ENCODE measurements at regions not wholly inside any gene's neighbourhood (a gene's known extent, or its start where the extent isn't known, plus 50 kb on each side); places are given as distances from the start of the nearest gene placed in this dataset.
"Not testable (repeated sequence)": the region's sequence is repeated elsewhere in the genome, so short reads cannot be mapped to it uniquely, and the experiment has no call there.

- DNase-seq (ENCODE audit: low read depth, low spot score): no peak
- TF ChIP-seq CTCF (IDR thresholded peaks at IDR 0.05; ENCODE audit: low read depth, low read length): no peak
- no peak overlapping the region for H3K4me3 ChIP-seq (ENCODE audit: low read depth, low read length)
- in situ Hi-C loops (cut with HindIII; ENCODE audit: low sequenced_read_pairs): no loop called here
Observed at GRCh38 chr1:219092206-219092605, 81.5 kb upstream of the LYPLAL1 start.

GRCh38 chr1:219099307-219099706 is 74.4 kb upstream of the LYPLAL1 start:
- in situ Hi-C loops (cut with HindIII; ENCODE audit: low sequenced_read_pairs): no loop called here
- no peak for DNase-seq (ENCODE audit: low read depth, low spot score)
- TF ChIP-seq CTCF (IDR thresholded peaks at IDR 0.05; ENCODE audit: low read depth, low read length): no peak
- no peak overlapping the region for H3K4me3 ChIP-seq (ENCODE audit: low read depth, low read length)

- in situ Hi-C loops (cut with HindIII; ENCODE audit: low sequenced_read_pairs): no loop called here
- no peak for TF ChIP-seq CTCF (IDR thresholded peaks at IDR 0.05; ENCODE audit: low read depth, low read length)
- DNase-seq (ENCODE audit: low read depth, low spot score): no peak
- no peak overlapping the region for H3K4me3 ChIP-seq (ENCODE audit: low read depth, low read length)
Observed at GRCh38 chr1:219100059-219100458, 73.6 kb upstream of the LYPLAL1 start.

- H3K4me3 ChIP-seq (ENCODE audit: low read depth, low read length); DNase-seq (ENCODE audit: low read depth, low spot score); in situ Hi-C loops (cut with HindIII; ENCODE audit: low sequenced_read_pairs): not testable (repeated sequence)
Observed at GRCh38 chr1:219102466-219102865, 71.2 kb upstream of the LYPLAL1 start.

- no peak for TF ChIP-seq CTCF (IDR thresholded peaks at IDR 0.05; ENCODE audit: low read depth, low read length)
- in situ Hi-C loops (cut with HindIII; ENCODE audit: low sequenced_read_pairs): no loop called here
- no peak for DNase-seq (ENCODE audit: low read depth, low spot score)
- H3K4me3 ChIP-seq (ENCODE audit: low read depth, low read length): no peak overlapping the region
Observed at GRCh38 chr1:219105893-219106292, 67.8 kb upstream of the LYPLAL1 start.

- TF ChIP-seq CTCF (IDR thresholded peaks at IDR 0.05; ENCODE audit: low read depth, low read length): no peak
- no peak for DNase-seq (ENCODE audit: low read depth, low spot score)
- no peak overlapping the region for H3K4me3 ChIP-seq (ENCODE audit: low read depth, low read length)
- in situ Hi-C loops (cut with HindIII; ENCODE audit: low sequenced_read_pairs): no loop called here
Observed at GRCh38 chr1:219109424-219110018, 64.2 kb upstream of the LYPLAL1 start.

- TF ChIP-seq CTCF (IDR thresholded peaks at IDR 0.05; ENCODE audit: low read depth, low read length): no peak
- no peak for DNase-seq (ENCODE audit: low read depth, low spot score)
- in situ Hi-C loops (cut with HindIII; ENCODE audit: low sequenced_read_pairs): no loop called here
- H3K4me3 ChIP-seq (ENCODE audit: low read depth, low read length): no peak overlapping the region
Observed at GRCh38 chr1:219113261-219113660, 60.4 kb upstream of the LYPLAL1 start.

All from astrocyte of the spinal cord (primary cell).